ENCODE measurements at regions not wholly inside any gene's neighbourhood (a gene's known extent, or its start where the extent isn't known, plus 50 kb on each side); places are given as distances from the start of the nearest gene placed in this dataset.

GRCh38 chr3:64432870-64433269 is 207.6 kb upstream of the PRICKLE2 start:
- no peak for TF ChIP-seq CTCF (IDR thresholded peaks at IDR 0.05)
- TF ChIP-seq POLR2A (IDR thresholded peaks at IDR 0.05): no peak
